ENCODE measurements at regions not wholly inside any gene's neighbourhood (a gene's known extent, or its start where the extent isn't known, plus 50 kb on each side); places are given as distances from the start of the nearest gene placed in this dataset.
"Not testable (repeated sequence)": the region's sequence is repeated elsewhere in the genome, so short reads cannot be mapped to it uniquely, and the experiment has no call there.

DNA sequence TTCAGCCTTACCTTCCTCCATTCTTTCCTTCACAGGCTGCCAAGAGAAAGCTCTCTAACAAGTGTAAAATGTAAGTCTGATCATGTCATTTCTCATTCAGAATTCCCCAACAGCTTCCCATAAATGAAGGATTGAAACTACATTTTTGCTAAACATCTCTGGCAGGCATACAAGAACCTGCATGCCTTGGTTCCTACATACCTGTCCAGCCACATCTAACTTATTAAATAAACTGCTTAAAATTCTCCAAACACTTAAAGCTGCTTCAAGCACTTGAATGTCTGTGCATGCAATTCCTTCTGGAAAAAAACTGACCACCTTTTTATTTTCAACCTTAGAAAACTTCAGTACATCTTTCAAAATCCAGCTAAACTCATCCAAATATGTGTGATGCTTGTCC, 84.4 kb upstream of the DCN start:
- intact Hi-C loops (cut with micrococcal nuclease): no loop called here
- DNase-seq: no peak
- Mint-ChIP-seq H3K4me3 (no peak overlapping the region), H3K36me3 (ENCODE audit: low read depth) (no peaks in the 10 kb centered on the region), H3K4me1 (ENCODE audit: low read depth) (no peaks in the 10 kb centered on the region), H3K27me3 (ENCODE audit: low read depth) (peaks cover 12% of the 10 kb centered on the region), H3K27ac (no peak overlapping the region), H3K9me3 (no peaks in the 10 kb centered on the region)
- CTCF ChIA-PET: no interaction called here

DNA sequence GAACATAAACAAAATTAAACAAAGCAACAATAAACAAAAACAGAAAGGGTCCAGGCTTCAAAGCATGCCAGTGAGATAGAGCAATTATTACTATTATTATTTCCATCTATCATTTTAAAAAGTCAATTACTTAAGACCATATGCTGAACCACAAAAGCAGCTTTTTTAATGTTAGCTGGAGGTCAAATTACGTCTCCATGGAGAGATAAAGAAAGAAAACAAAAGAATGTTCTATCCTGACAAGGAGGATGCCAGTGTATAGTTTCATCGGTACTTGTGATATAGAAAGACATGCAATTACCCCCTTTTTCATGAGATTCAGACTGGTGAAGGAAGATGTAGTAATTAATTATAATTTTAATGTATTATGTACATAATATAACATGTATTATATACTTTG, 81.6 kb upstream of the DCN start:
- Mint-ChIP-seq H3K9me3 (no peaks in the 10 kb centered on the region), H3K27me3 (ENCODE audit: low read depth) (peaks cover 10% of the 10 kb centered on the region), H3K4me3 (no peak overlapping the region), H3K36me3 (ENCODE audit: low read depth) (no peaks in the 10 kb centered on the region), H3K27ac (no peak overlapping the region), H3K4me1 (ENCODE audit: low read depth) (no peaks in the 10 kb centered on the region)
- CTCF ChIA-PET: no interaction called here
- intact Hi-C loops (cut with micrococcal nuclease): no loop called here
- no peak for DNase-seq

DNA sequence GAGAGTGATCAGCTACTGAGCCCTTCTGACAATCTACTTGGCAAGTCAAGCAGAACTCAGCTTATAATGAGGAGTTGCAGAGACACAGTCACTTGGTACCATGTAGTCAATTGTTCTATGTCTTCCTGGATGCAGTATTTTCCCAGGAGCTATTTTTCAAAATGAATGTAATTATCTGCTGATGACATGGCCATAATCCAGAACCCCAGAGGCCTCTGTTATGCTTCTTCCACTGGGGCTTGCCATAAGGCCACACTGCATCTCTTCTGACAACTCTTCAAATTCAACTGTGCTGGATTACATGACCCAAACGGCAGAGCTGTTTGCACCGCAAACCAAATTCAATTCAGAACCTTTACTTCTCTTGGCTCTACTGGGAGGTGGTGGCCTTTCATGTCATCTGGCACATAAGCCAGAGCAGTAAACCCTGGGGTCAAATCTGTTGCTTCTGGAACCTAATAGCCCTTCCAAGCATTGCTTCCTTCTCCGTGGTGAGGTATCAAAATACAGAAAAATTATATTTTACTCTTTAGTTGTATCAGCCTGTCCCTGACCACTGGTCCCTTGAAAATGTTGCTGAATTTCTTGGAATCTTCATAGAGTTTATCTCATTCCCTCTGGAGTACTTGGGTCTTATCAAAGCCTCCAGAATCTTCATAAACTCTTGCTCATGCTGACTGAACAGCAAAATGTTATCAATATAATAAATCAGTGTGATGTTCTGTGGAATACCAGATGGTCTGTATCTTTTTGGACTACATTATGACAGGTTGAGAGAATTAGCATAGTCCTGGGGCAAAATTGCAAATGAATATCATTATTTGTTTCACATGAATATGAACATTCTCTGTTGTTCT, 79.4 kb upstream of the DCN start:
- H3K9me3 Mint-ChIP-seq: no peaks in the 10 kb centered on the region
- no peak overlapping the region for H3K4me3 Mint-ChIP-seq
- CTCF ChIA-PET: interaction anchor here (0.6 to 0.8 kb wide), 2 partner anchors 38 to 303 kb away, joined by 3 read pairs; no protein-coding TSS in a partner anchor
- no peak for DNase-seq
- no peak overlapping the region for H3K27ac Mint-ChIP-seq
- no peaks in the 10 kb centered on the region for H3K36me3 Mint-ChIP-seq (ENCODE audit: low read depth)
- intact Hi-C loops (cut with micrococcal nuclease): no loop called here
- no peaks in the 10 kb centered on the region for H3K4me1 Mint-ChIP-seq (ENCODE audit: low read depth)
- H3K27me3 Mint-ChIP-seq (ENCODE audit: low read depth): peaks cover 3% of the 10 kb centered on the region

DNA sequence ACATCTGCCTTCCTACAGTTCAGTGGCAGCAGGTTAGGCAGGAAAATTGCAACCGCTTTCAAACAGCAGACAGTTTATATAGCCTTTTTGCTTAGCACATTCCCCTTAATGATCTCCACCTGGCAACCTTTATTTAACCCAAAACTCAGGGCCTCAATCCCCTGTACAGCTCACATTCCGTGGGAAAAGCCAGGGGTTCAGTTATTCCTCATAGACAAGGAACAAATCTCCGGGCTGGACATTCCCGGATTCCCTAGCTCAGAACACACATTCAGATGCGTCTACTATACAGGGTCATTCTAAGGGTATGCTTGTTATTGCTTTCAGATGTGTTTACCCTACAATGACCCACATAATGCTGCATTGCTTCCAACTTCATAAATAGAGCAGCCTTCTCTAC, 73.8 kb upstream of the DCN start:
- CTCF ChIA-PET: no interaction called here
- intact Hi-C loops (cut with micrococcal nuclease): no loop called here
- no peaks in the 10 kb centered on the region for H3K4me1 Mint-ChIP-seq (ENCODE audit: low read depth)
- H3K27ac Mint-ChIP-seq: no peak overlapping the region
- no peaks in the 10 kb centered on the region for H3K9me3 Mint-ChIP-seq
- DNase-seq: no peak
- H3K36me3 Mint-ChIP-seq (ENCODE audit: low read depth): no peaks in the 10 kb centered on the region
- H3K4me3 Mint-ChIP-seq: no peak overlapping the region
- peaks cover 8% of the 10 kb centered on the region for H3K27me3 Mint-ChIP-seq (ENCODE audit: low read depth)

DNA sequence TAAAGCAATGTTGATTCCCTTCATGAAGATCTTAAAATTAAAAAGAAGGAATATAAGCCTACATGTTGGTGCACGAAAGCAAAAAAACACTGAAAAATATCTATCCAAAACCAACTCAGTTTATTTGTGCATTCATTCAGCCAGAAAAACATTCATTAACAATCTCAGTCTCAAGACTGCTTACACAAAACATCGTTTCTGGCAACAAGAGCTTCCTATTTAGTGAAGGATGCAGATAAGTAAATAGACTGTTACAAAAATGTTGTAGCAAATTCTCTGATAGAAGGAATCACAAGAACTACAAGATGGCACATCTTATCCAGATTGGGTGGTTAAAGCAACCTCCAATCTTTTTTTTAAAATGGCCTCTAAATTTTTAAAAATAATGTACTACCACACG, 69.7 kb upstream of the DCN start:
- intact Hi-C loops (cut with micrococcal nuclease): no loop called here
- H3K27me3 Mint-ChIP-seq (ENCODE audit: low read depth): peaks cover 8% of the 10 kb centered on the region
- H3K4me3 Mint-ChIP-seq: no peak overlapping the region
- CTCF ChIA-PET: interaction anchor here (0.6 kb wide), 1 partner anchor 115 kb away, joined by 3 read pairs; no protein-coding TSS in a partner anchor
- no peaks in the 10 kb centered on the region for H3K9me3 Mint-ChIP-seq
- no peak for DNase-seq
- no peaks in the 10 kb centered on the region for H3K4me1 Mint-ChIP-seq (ENCODE audit: low read depth)
- no peak overlapping the region for H3K27ac Mint-ChIP-seq
- no peaks in the 10 kb centered on the region for H3K36me3 Mint-ChIP-seq (ENCODE audit: low read depth)

DNA sequence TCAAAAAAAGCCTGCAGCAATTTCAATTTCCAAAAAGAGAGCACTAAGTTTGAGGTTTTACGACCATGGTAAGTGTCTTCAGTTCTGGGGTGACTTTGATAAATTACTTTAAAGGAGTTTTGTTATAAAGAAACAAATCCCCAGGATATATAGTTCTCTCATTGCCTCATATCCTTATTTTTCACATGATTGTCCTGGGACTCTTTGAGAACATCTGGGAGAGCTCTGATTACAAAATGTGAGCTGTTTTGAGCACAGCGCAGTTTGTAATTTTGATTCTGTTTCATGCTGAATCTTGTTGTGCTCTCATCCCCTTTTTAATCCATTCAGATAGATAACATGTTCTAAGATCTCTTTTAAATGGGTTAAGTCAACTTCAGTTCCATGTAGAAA, 67.7 kb upstream of the DCN start:
- Mint-ChIP-seq H3K4me3 (no peak overlapping the region), H3K4me1 (ENCODE audit: low read depth) (no peaks in the 10 kb centered on the region), H3K27ac (no peak overlapping the region), H3K27me3 (ENCODE audit: low read depth) (peaks cover 8% of the 10 kb centered on the region), H3K9me3 (no peaks in the 10 kb centered on the region), H3K36me3 (ENCODE audit: low read depth) (no peaks in the 10 kb centered on the region)
- CTCF ChIA-PET: no interaction called here
- DNase-seq: no peak
- intact Hi-C loops (cut with micrococcal nuclease): no loop called here

DNA sequence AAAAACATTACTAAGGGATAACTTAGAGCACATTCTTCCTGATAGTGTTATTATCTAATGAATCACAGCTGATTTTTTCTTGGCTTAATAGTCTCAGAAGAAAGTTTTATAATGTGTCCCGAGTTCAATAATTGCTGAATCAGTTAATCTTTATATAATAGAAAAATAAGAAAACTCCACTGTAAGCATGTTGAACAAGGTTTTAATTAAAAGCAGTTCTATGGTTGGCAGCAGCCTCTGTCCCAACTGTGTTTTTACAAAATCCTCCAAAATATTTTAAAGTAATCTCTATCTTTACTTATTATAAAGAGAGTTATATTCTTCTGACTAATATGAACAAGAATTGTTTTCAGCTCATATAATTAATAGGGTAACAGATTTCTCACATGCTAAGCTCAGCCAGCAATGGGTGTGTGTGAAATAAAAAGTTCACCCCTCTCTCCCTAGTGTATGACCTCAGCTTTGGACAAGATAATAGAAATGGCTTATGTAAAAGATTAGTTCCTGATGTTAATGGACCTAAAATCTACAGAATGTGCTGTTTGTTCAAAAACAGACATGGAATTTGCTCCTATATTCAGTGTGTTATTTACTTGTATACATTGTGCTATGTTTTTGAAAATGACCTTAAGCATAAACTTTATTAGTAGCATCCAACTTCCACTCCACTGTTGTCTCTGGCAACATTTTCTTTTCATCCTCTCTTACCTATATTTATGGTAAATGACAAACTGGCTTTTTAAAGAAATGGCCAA, 67.1 kb upstream of the DCN start:
- no peaks in the 10 kb centered on the region for H3K36me3 Mint-ChIP-seq (ENCODE audit: low read depth)
- peaks cover 5% of the 10 kb centered on the region for H3K27me3 Mint-ChIP-seq (ENCODE audit: low read depth)
- H3K4me1 Mint-ChIP-seq (ENCODE audit: low read depth): no peaks in the 10 kb centered on the region
- intact Hi-C loops (cut with micrococcal nuclease): no loop called here
- no peak overlapping the region for H3K27ac Mint-ChIP-seq
- no peaks in the 10 kb centered on the region for H3K9me3 Mint-ChIP-seq
- CTCF ChIA-PET: no interaction called here
- H3K4me3 Mint-ChIP-seq: no peak overlapping the region
- DNase-seq: no peak

DNA sequence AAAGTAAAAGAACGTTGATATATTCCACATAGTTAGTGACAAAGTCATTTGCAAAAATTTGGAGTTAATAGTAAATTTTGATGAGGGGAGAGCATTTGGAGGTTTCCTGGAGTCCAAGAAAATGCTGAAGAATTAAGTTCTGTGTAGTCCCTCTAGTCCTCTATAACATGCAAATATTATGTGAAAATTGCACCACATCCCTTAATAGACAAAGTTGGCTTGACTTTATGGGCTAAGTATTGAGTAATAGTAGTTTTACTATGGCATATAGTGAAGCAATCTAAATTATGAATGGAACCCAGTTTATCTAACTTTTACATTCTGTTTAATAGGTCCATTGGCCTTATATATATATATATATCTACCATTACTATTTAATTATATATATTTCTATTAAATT, 66.4 kb upstream of the DCN start:
- Mint-ChIP-seq H3K4me3 (no peak overlapping the region), H3K27me3 (ENCODE audit: low read depth) (peaks cover 3% of the 10 kb centered on the region), H3K9me3 (peaks cover 5% of the 10 kb centered on the region), H3K4me1 (ENCODE audit: low read depth) (no peaks in the 10 kb centered on the region), H3K27ac (no peak overlapping the region), H3K36me3 (ENCODE audit: low read depth) (no peaks in the 10 kb centered on the region)
- DNase-seq: no peak
- intact Hi-C loops (cut with micrococcal nuclease): no loop called here
- CTCF ChIA-PET: no interaction called here

DNA sequence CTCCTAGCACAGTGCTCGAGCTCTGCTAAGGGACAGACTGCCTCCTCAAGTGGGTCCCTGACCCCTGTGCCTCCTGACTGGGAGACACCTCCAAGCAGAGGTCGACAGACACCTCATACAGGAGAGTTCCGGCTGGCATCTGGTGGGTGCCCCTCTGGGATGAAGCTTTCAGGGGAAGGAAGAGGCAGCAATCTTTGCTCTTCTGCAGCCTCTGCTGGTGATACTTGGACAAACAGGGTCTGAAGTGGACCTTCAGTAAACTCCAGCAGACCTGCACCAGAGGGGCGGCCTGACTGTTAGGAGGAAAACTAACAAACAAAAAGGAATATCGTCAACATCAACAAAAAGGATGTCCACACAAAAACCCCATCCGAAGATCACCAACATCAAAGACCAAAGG, 60.6 kb upstream of the DCN start:
- CTCF ChIA-PET: interaction anchor here (0.8 kb wide), 1 partner anchor 11 kb away, joined by 3 read pairs; no protein-coding TSS in a partner anchor
- H3K9me3 Mint-ChIP-seq; H3K4me1 Mint-ChIP-seq (ENCODE audit: low read depth); H3K27ac Mint-ChIP-seq; H3K36me3 Mint-ChIP-seq (ENCODE audit: low read depth); H3K4me3 Mint-ChIP-seq; DNase-seq; intact Hi-C loops (cut with micrococcal nuclease); H3K27me3 Mint-ChIP-seq (ENCODE audit: low read depth): not testable (repeated sequence)

DNA sequence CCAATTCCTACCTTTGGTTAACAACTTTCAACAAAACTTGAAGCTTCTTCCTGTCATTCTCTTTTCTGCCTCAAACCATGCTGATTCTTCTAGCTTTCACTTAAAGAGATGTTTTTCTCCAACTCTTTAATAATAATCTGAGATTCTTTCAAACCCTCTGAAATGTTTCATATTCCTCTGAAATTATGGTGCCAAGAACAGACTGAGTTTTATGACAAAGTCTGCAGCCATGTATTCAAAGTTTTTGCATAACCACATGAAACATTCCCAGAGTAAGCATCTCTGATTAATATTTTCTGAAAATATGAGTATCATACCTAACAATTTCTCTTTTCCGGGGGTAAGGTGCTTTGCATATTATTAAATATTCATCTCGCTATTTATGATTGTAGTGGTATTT, 59.1 kb upstream of the DCN start:
- CTCF ChIA-PET: no interaction called here
- intact Hi-C loops (cut with micrococcal nuclease): no loop called here
- Mint-ChIP-seq H3K27ac (no peak overlapping the region), H3K9me3 (peaks cover 9% of the 10 kb centered on the region), H3K4me1 (ENCODE audit: low read depth) (no peaks in the 10 kb centered on the region), H3K27me3 (ENCODE audit: low read depth) (peaks cover 3% of the 10 kb centered on the region), H3K4me3 (no peak overlapping the region), H3K36me3 (ENCODE audit: low read depth) (no peaks in the 10 kb centered on the region)
- DNase-seq: no peak

DNA sequence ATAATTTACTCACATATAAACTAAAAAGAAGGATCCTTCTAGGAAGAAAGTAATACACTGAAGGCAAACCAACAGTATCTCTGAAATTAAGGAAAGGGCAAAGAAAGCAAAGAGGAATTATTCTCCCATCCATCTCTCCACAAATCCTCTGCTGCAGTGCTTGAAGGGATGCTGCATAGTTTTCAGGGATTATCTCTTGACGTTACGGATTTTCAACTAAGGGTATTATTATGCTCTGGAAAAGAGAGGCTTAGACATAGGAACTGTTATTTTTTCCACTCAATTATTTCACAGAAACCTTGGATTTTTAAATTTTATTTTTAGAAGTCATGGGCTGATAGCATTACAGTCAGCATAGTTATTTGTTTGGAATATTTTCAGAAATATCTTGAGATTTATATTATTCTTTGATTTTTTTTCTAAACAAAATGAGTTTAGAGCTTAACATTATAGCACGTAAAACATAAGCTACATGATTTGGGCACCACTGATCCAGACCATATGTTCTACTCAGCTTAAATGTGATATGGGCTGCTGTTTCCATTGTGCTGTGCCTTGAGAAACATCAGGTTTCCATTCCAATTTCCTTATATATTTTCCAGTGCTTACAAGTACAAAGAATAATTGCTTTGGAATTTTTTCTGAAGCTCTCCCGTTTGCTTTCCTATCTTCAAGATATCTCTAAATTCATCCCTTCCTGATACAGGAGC, 57.9 kb upstream of the DCN start:
- CTCF ChIA-PET: no interaction called here
- Mint-ChIP-seq H3K27me3 (ENCODE audit: low read depth) (peaks cover 3% of the 10 kb centered on the region), H3K36me3 (ENCODE audit: low read depth) (no peaks in the 10 kb centered on the region), H3K4me1 (ENCODE audit: low read depth) (no peaks in the 10 kb centered on the region), H3K4me3 (no peak overlapping the region), H3K27ac (no peak overlapping the region), H3K9me3 (peaks cover 9% of the 10 kb centered on the region)
- DNase-seq: no peak
- intact Hi-C loops (cut with micrococcal nuclease): no loop called here

DNA sequence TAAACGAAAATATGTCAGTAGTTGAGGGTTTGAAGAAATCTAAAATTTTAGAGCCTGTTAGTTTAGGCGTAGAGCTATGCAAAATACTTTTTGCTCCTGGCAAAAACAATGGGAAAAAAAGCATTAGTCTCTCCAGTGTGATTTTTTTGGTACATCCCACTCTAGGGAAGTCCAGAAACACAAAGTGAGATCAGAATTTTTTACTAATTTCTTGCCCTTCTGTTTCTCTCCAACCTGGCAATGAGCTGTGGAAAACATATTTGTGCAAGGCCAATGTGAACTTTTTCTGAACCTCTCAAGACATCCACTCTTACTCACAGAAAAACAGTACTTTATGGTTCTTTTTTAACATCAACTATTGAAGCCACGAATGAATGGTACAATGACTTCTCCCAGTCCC, 56.9 kb upstream of the DCN start:
- Mint-ChIP-seq H3K36me3 (ENCODE audit: low read depth) (no peaks in the 10 kb centered on the region), H3K4me3 (no peak overlapping the region), H3K27me3 (ENCODE audit: low read depth) (peaks cover 3% of the 10 kb centered on the region), H3K27ac (no peak overlapping the region), H3K9me3 (peaks cover 7% of the 10 kb centered on the region), H3K4me1 (ENCODE audit: low read depth) (no peaks in the 10 kb centered on the region)
- intact Hi-C loops (cut with micrococcal nuclease): no loop called here
- CTCF ChIA-PET: no interaction called here
- no peak for DNase-seq

Data from activated naive CD4-positive, alpha-beta T cell treated with anti-CD3 and anti-CD28 coated beads for 36 hours (primary cell).